GM19238 (cell line): ENCODE measurements at regions not wholly inside any gene's neighbourhood (a gene's known extent, or its start where the extent isn't known, plus 50 kb on each side); places are given as distances from the start of the nearest gene placed in this dataset.
"Not testable (repeated sequence)": the region's sequence is repeated elsewhere in the genome, so short reads cannot be mapped to it uniquely, and the experiment has no call there.

Experiments used
- DNase-seq: peaks from one replicate; pipeline ENCODE4 v3.0.0; 2011; ENCODE audit warnings: low spot score; ENCODE audit not compliant: insufficient read length

- DNase-seq = no peak
These were observed 130.5 kb downstream of the SMIM20 start for GRCh38 chr4:26044524-26044923.

- DNase-seq = no peak
These were observed 131.0 kb downstream of the SMIM20 start for GRCh38 chr4:26044983-26045382.

- no peak for DNase-seq
These were observed 133.8 kb downstream of the SMIM20 start for GRCh38 chr4:26047795-26048194.

- DNase-seq = no peak
These were observed 134.4 kb downstream of the SMIM20 start for GRCh38 chr4:26048378-26048882.

- no peak for DNase-seq
These were observed 134.9 kb downstream of the SMIM20 start for GRCh38 chr4:26048950-26049349.

- DNase-seq = no peak
These were observed 135.4 kb downstream of the SMIM20 start for GRCh38 chr4:26049447-26049846.

GRCh38 chr4:26050212-26050643 lies 136.2 kb downstream of the SMIM20 start:
- no peak for DNase-seq

GRCh38 chr4:26050671-26051070 lies 136.7 kb downstream of the SMIM20 start:
- DNase-seq = no peak

- no peak for DNase-seq
These were observed 137.2 kb downstream of the SMIM20 start for GRCh38 chr4:26051240-26051639.

GRCh38 chr4:26052663-26053541 lies 138.9 kb downstream of the SMIM20 start:
- DNase-seq = no peak

- DNase-seq = no peak
These were observed 139.7 kb downstream of the SMIM20 start for GRCh38 chr4:26053761-26054160.

- DNase-seq = no peak
These were observed 141.8 kb downstream of the SMIM20 start for GRCh38 chr4:26055855-26056254.

- no peak for DNase-seq
These were observed 142.4 kb downstream of the SMIM20 start for GRCh38 chr4:26056406-26056805.

GRCh38 chr4:26057839-26058238 lies 143.8 kb downstream of the SMIM20 start:
- not testable (repeated sequence) for DNase-seq

GRCh38 chr4:26058537-26058936 lies 144.5 kb downstream of the SMIM20 start:
- DNase-seq = no peak

- DNase-seq = no peak
These were observed 145.6 kb downstream of the SMIM20 start for GRCh38 chr4:26059391-26060154.

GRCh38 chr4:26060286-26060685 lies 146.3 kb downstream of the SMIM20 start:
- DNase-seq = no peak

GRCh38 chr4:26061248-26061986 lies 147.4 kb downstream of the SMIM20 start:
- no peak for DNase-seq

GRCh38 chr4:26062215-26062614 lies 148.2 kb downstream of the SMIM20 start:
- DNase-seq = no peak

GRCh38 chr4:26064009-26064408 lies 150.0 kb downstream of the SMIM20 start:
- DNase-seq = not testable (repeated sequence)

- no peak for DNase-seq
These were observed 151.8 kb downstream of the SMIM20 start for GRCh38 chr4:26065833-26066232.

- no peak for DNase-seq
These were observed 153.0 kb downstream of the SMIM20 start for GRCh38 chr4:26067035-26067434.
